GM12872 (cell line): ENCODE measurements at regions not wholly inside any gene's neighbourhood (a gene's known extent, or its start where the extent isn't known, plus 50 kb on each side); places are given as distances from the start of the nearest gene placed in this dataset.

Experiments used
- TF ChIP-seq, protein P1 (sequence below): IDR thresholded peaks from 3 replicates; pipeline ENCODE4 v1.5.1; 2011; ENCODE audit warnings: low read depth, mild to moderate bottlenecking, low read length, moderate library complexity; ENCODE audit not compliant: insufficient read depth

DNA sequence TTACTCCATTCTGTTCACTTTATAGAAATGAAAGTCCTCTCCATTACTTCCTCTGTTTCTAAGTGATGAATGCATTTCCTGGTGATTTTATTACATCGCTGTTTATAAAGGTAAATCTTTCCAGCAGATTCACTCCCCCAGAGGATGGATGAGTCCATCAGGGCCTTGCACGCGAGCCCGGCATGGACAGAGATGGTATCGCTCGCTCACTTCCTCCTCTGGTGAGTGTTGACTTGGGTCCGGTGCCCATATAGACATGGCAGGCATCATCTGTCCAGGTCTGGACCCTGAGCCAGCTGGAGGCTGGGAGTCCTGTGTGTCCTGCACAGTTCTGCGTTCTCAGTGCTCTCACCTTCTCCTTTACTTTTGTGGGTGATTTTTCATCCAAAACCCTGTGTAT lies 733.6 kb upstream of the SALL3 start:
- TF ChIP-seq, protein P1, sequence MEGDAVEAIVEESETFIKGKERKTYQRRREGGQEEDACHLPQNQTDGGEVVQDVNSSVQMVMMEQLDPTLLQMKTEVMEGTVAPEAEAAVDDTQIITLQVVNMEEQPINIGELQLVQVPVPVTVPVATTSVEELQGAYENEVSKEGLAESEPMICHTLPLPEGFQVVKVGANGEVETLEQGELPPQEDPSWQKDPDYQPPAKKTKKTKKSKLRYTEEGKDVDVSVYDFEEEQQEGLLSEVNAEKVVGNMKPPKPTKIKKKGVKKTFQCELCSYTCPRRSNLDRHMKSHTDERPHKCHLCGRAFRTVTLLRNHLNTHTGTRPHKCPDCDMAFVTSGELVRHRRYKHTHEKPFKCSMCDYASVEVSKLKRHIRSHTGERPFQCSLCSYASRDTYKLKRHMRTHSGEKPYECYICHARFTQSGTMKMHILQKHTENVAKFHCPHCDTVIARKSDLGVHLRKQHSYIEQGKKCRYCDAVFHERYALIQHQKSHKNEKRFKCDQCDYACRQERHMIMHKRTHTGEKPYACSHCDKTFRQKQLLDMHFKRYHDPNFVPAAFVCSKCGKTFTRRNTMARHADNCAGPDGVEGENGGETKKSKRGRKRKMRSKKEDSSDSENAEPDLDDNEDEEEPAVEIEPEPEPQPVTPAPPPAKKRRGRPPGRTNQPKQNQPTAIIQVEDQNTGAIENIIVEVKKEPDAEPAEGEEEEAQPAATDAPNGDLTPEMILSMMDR = no peak

- TF ChIP-seq, protein P1 = no peak
Observed at GRCh38 chr18:78246588-78246987, 733.0 kb upstream of the SALL3 start.

DNA sequence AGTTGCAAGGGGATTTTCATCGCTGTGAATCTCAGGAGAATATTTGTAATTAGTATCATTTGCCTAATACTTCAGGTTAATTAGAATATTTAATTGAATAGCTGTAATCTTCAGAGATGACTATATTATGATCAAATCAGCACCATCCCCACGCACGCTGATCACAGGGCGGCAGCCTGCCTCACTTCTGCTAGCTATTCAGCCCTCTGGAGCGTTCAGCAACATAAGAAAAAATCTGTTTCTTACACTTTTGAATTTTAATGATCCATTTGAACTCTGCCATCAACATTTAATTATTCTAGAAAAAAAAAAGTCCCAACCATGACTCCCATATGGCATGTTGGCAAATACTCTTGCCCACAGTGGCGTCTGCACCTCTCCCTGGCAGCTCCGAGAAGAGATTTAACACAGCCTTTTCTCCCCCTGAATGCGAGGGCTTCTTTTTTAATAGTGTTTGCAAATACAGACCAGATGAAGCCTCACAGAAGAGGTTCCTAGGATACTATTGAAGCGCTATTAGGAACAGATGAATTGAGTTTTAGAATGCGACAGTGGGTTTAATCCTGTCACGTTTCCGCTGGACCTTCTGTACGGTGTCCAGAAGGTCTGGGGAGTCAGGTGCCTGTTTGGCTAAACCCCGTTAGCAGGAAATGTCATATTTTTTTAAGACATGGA lies 731.9 kb upstream of the SALL3 start:
- TF ChIP-seq, protein P1 = no peak

DNA sequence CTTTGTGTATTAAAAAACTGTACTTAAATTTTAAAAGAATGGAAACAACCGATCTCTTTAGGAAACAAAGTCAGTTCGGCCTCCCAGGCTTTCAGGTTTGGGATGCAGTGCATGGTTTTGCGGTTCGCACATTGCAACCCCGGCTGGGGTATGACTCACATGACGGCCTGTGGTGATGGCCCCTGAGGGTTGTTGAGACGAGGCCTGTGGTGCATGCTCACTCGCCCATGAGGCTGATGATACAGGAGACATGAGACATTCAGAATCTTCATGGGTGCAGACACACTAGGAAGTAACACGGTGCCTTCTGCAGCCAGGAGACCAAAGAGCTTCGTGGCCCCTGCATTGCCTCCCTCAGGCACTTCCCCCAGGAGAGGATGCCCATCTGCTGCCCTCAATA lies 724.6 kb upstream of the SALL3 start:
- TF ChIP-seq, protein P1 = no peak

- TF ChIP-seq, protein P1 = no peak
Observed at GRCh38 chr18:78268226-78268988, 711.2 kb upstream of the SALL3 start.

- TF ChIP-seq, protein P1 = no peak
Observed at GRCh38 chr18:78271790-78272189, 707.8 kb upstream of the SALL3 start.

DNA sequence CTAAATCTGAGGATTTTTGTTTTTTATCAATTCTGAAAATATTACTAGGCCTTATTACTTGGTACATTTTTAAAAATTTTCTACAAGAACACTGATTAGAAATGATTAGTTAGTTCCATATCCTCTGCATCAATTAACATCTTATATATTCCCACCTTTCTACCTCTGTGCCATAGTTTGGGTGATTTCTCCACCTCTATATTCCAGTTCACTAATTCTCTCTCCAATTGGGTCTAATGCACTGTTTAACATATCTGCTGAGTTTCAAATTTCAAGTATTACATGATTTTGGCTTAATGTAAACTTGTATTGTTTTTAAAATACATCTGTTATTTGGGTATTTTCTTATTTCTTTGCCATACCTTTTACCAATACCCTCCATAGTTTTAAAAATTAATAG lies 705.7 kb upstream of the SALL3 start:
- TF ChIP-seq, protein P1 = no peak
